COLO668 (cell line): ENCODE measurements at regions not wholly inside any gene's neighbourhood (a gene's known extent, or its start where the extent isn't known, plus 50 kb on each side); places are given as distances from the start of the nearest gene placed in this dataset.
A peak's percentile ranks its signal among the peaks of the same experiment; 100 is the strongest.
"Not testable (repeated sequence)": the region's sequence is repeated elsewhere in the genome, so short reads cannot be mapped to it uniquely, and the experiment has no call there.

Experiments
- DNase-seq: peaks from one replicate; lab custom pipeline; 2025; ENCODE audit not compliant: unreplicated experiment; lab: John Stamatoyannopoulos, UW

DNA sequence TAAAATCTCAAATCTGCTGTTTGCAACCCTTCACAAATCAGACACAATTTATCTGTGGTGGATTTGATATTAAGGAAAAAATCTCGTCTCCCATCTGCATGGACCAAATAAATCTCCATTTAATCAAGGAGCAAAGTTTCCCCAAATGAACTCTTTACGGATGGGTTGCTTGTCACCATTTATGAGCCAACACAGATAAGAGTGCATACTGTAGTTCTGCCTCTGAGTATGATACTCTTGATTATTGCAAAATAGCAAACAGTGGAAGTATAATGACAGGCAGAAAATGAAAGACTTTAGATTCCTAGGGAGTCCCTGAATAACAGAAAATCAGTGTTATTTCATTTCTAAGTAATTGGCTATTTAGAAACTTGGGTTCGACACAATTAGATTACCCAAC, 1395.9 kb downstream of the FAM181B start:
- DNase-seq = no peak

DNA sequence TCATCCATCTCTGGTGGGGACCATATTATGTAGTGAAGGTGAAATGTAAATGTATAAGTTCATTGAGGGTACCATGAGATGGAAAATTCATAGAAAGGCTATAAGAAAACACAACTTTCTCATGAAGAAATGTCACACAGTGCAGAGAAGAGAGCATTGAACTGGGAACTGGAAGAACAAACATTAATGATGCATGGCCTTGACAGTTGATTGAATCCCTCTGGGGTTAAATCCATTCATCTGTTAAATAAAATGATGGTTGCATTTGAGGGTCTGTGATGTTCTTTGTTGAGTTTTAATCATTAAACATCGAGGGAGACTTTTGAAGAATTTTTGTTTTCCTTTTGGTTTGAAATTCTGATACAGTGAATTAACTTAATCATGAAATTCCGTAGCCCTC, 1401.4 kb downstream of the FAM181B start:
- no peak for DNase-seq

DNA sequence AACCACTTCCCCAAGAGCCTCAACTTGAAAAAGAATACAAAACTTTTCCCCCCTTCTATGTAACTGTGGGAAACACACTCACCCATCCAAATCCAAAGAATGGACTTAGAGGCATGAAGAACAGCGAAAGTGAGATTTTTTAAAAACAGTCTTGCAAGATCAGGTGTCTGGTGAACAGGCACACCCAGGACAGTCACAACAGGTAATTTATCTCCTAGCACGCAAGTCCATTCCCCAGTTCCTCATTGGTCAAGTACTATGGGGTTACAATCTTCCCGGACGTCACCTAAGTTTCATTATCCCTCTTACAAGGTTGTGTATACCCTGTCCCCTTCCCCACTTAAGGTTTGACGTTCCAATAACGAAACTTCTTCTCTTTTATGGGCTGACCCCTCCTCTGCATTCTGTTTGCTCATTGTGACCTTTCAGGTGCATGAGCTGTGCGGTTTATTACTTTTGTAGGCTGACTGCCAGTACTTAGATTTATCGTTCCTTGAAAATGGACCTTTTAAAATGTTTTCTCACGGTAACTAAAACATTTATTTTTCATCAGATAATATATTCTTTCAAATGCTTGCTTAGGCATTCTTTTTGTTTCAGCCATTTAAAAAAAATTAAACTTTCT, 1401.9 kb downstream of the FAM181B start:
- no peak for DNase-seq

DNA sequence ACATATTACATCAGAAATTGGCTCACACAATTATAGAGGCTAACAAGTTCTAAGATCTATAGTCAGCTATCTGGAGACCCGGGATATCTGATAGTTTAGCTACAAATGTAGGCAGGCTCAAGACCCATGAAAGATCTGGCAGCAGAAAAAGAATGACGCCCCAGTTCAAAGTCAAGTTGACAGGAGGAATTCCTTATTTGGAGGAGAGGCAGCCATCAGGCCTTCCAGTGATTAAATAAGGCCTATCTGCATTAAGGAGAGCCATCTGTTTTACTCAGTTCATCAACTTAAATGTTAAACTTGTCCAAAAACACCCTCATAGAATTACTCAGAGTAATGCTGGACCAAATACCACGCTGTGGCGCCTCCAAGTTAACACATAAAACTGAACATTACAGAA, 1402.6 kb downstream of the FAM181B start:
- DNase-seq = no peak

DNA sequence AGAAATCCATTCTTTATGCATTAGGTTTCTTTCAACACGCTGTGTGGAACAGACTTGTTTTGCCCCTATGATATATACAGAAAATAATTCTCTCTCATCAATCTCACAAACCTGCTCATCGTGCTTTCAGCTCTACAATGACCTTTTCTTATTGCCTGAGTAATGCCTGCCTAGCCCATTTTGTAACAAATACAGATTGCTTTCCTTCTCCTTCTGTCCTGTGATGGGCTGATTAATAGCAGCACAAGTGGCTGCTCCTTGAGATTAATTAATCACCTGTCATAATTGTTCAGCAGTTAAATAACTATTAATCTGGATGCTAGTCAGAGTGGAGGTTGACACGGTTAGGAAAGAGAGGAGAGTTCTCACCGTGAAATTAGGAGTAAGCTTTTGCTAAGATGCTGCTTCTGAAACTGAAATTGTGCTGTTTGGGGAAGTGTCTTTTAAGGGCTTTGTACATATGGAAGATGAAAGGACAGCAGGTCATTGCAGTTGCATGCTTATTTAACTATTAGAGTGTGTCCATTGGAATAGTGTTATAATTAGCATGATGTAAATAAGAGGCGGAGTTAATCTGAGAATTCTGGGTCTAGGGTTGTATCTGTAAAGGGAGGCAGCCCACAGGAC, 1430.5 kb downstream of the FAM181B start:
- DNase-seq = no peak

DNA sequence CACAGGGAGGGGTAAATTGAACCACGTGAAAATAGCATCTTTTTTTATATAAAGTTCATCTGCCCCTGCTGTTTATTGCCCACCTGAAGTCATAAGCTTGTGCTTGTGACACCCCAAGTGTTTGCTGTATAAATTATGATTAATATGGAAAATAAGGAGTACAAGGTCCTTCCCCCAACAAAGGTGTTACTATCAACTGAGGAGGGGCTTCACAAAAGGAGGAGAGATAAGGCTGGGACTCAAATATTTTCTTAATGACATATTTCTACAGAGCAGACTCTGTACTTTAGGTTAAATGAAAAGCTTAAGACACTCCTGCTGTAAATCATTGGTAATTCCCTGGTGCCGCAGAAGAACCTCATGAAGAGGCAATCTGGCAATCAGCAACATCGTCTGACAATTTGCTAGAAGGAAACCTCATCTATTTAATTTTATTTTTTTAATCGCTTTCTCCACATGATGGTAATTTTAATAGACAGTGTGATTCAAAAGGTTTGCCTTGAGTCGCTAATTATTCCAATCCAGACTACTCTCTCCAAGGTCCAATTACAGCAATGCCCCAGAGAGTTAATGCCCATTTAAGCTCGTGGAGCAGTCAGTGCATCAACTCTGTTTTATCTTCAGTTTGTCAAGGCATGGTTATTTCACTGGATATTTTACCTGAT, 1432.4 kb downstream of the FAM181B start:
- DNase-seq = no peak

DNA sequence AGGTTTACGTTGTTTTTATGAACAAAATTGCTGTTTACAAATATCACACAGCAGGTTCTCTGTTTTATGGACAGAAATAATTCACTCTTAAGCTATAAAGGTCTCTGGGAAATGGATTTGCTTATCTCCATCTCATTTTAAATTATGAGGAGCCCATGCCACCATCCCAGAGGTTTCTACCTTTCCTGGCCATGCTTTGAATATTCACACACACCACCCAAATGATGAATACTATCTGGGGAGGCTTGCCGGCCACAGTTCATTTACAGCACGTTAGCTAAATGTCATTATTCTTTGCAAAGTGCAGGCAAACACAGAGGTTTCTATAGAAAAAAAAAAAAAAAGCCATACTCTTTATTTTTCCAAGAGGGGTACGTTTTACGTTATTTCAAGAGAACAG, 1446.7 kb downstream of the FAM181B start:
- no peak for DNase-seq

DNA sequence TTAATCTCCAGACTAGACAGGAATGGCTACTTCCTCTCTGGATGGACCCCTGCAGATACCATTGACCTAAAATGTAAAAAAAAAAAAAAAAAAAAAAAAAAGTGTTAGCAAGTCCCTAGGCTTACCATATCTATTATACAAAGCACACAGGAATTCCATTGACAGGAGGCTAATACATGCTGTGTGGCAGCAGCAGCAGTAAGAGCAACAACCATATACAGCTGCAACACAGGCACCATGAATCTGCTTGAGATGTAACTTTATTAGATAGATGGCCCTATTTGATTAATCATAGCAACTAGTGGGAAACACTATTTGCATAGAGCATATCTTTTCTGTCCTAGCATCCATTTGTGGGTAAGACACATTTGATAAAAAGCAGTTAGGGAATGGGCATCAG, 1447.1 kb downstream of the FAM181B start:
- no peak for DNase-seq

DNA sequence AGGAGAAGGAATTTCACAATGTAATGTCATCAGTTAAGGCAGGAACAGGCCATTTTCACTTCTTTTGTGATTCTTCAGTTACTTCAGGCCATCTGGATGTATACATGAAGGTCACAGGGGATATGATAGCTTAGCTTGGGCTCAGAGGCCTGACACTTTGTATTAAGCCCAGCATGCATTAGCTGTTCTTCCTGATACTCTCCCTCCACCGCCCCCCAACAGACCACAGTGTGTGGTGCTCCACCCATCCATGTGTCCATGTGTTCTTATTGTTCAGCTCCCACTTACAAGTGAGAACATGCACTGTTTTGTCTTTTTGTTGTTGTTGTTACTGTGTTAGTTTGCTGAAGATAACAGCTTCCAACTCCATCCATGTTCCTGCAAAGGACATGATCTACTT, 1453.4 kb downstream of the FAM181B start:
- not testable (repeated sequence) for DNase-seq

DNA sequence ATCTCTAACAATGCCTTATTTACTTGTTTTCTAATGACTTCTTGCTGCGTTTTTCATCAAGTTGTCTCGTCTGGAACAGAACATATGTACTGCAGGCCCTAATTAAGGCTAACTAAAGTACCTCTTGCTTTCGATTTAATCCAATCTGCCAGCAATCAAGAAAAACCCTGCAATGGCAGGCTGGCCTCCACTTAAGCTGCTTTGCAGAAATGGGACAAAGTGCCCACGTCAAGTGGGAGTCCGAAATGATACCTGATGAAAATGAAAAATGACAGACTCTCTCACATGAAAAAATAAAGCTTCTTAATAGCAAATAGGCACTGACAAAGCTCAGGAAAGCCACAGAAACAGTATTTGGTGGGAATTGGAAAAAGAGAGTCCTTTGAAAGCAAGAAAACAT, 1454.7 kb downstream of the FAM181B start:
- no peak for DNase-seq

DNA sequence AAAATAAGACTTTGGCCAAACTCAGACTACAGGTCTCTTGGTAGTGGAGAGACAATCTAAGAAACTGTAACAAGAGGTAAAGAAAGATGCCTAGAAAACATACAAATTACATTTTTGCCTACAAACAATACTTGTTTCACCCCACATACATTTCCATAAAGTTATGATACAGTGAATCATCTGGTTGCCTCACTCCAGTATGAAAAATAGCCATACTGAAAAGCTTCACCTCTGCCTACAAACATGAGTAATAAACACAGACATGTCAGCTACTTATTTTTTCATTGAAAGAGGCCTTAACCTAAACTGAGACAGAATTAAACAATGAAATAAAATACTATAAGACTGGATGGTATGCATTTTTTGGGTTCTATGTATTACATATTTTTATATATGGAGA, 1463.0 kb downstream of the FAM181B start:
- no peak for DNase-seq

DNA sequence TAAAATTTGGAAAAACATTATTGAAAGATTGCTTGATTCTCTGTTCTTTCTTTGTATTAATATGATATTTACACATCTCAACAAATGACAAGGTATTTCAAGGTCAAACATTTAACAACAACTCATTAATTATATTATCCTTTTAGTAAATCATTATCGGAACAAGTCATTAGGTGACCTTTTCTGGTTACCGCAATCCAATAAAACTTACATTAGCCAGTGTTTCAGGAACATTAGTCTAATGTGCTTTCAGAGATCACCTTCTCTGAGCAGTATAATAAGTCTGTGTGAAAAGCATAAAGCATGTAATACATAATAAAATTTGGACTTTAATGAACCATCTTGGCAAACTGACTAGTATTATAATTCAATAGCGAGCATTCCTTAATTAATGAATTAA, 1466.4 kb downstream of the FAM181B start:
- no peak for DNase-seq

DNA sequence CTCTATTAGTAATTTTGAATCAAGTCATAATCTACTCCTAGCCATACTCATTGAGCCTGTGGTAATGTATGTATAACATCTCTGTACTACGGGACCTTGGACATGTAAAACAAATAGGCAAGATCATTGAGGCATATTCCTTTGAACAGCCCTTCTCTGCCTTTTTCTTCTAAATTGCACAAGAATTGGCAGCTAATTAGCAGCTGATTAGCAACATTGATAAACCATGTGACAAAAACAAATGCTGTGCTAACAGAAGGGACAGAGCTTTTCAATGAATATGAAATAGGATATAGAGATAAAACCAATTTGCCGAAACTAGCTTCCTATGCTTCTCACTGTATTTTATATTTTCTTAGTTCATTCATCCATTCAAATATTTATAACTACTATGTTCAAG, 1474.2 kb downstream of the FAM181B start:
- no peak for DNase-seq

DNA sequence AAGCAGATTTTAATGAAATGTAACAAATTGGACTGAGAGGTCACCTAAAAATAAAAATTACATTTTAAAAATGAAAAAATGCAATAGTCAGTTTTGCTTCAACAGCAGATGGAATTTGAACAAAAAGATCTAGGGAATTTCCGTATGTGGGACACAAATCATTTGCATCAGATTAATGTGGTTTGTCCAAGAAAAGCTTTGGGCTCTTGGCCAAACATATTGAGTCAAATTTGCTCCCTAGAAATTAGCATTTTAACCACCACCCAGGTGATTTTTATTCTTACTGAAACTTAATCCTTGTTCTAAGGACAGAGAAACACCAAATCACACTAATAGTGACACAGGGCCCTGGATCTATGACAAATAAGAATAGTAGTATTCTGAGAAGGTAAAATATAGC, 1477.8 kb downstream of the FAM181B start:
- DNase-seq = no peak

DNA sequence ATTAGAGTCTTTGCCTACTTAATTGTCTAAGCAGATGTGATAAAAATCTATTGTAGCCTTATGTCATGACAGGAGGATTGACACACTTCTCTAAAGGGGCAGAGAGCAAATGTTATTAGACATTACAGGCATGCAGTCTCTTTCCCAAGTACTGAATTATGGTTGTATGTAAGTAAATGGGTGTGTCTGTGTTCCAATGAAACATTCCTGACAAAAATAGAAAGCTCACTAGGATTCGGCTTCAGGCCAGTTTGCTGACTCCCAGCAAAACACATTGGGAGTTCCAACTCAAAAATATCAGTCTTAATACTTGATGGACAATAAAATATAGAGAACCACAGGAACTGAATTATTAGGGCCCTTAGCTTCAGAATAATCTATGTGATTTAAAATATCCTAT, 1480.4 kb downstream of the FAM181B start:
- no peak for DNase-seq

DNA sequence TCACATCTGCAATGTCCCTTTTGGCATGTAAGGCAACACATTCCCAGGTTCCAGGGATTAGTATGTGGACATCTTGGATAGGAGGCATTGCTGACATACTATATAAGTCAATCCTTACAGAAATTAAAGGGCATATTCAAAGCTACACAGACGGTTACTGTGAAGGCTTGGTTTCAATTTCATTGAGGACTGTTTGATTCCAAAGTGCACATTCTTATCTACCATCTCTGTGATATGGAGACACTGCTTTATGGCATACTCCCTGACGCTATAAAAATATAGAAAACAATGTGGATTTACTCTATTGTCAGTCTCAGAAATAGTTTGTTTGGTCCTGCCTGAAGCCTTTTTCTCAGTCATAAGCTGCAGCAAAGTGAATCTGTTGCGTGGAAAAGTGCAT, 1486.7 kb downstream of the FAM181B start:
- DNase-seq = no peak

DNA sequence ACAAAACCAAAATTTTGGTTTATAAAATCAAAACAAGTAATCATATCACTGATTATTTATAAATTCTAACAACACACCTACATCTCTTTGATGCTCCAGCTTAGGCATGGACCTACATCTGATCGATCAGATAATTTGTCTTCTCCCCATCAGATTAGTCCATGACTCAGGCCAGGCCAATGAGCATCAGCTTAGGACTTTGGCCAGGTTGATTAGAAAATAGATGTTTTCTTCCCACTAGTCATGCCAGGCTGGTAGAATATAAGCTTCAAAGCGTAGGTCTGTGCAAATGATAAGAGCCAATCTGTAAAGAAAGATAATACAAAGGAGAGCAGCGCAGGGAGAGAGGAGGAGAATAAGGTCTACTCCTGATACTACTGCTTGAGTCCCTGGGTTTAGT, 1487.9 kb downstream of the FAM181B start:
- no peak for DNase-seq

DNA sequence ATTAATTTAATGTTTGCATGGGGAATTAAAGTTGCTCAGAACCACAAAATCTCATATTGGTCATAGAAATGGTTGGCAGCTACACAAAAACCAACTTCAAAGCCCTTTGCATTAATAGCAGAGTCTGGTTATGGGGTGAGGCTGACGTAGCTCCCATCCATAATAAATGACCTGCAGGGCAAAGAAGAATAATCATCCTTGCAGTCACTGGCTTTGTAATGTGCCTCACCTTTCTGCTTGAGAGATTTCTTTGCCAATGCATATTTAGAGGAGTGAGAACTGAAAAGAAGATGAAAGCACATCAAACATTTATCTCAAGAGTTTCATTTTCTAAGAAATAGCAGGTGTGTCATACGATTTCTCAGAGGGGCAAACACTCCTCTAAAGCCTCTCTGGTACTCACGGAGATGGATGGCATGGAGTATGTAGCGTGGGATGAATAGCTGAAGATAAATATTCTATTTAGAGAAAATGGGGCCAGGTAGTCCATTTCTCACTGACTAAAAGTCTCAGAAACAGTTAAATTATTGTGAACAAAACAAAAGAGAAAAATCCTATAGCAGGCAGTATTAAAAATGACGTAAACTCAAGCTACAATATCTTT, 1491.9 kb downstream of the FAM181B start:
- DNase-seq = no peak

DNA sequence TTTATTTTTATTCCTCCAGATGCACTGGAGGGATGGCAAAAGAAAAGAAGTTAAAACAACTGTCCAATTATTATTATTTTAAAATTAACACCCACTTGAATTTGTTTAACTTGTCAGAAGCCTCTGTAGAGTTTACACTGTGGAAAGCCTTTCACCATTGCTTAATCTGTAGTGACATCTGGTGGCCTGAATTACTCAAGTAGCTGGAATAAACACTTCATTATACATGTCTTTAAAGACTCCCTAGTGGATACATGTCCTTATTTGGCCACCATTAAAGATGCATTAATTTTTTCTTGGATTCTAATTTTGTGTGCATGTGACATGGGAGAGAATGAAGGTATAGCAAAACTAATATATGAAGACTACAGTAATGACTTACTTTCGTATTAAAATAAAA, 1496.5 kb downstream of the FAM181B start:
- peak; percentile 1 for DNase-seq

DNA sequence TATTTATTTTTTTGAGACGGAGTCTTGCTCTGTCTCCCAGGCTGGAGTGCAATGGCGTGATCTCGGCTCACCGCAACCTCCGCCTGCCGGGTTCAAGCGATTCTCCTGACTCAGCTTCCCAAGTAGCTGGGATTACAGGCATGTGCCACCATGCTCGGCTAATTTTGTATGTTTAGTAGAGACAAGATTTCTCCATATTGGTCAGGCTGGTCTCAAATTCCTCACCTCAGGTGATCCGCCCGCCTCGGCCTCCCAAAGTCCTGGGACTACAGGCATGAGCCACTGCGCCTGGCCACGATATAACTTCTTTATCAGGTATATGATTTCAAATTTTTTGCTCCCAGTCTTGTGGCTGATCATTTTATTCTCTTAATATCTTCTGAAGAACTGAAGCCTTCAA, 1506.3 kb downstream of the FAM181B start:
- DNase-seq = not testable (repeated sequence)

DNA sequence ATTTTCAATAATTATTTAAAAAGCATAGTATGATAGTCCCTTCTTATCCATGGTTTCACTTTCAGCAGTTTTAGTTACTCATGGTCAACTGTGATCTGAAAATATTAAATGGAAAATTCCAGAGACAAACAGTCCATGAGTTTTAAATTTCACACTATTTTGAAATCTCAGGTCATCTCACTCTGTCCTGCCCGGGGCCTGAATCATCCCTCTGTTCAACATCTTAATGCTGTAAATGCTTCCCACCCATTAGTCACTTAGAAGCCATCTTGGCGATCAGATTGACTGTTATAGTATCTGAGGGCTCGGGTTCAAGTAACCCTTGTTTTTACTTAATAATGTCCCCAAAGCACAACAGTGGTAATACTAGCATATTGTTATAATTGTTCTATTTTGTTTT, 1509.3 kb downstream of the FAM181B start:
- DNase-seq = no peak

DNA sequence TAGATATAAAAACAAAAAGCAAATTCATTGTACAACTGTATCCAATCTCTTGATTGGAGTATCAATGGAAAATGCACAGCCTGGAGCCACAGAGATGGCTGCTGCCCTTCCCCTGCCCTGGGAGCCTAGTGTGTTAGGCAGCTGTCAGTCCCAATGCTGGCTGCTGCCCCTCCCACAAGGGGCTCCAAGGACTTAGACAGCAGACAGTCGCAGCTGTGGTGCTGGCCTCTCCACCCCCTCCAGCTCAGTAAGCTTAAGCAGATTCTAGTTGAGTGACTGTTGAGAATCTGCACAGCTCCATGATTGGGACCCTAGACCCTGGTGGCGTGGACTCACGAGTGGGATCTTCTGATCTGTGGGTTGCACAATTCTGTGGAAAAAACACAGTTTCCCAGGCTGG, 1511.2 kb downstream of the FAM181B start:
- no peak for DNase-seq
